ENCODE measurements at regions not wholly inside any gene's neighbourhood (a gene's known extent, or its start where the extent isn't known, plus 50 kb on each side); places are given as distances from the start of the nearest gene placed in this dataset.

DNA sequence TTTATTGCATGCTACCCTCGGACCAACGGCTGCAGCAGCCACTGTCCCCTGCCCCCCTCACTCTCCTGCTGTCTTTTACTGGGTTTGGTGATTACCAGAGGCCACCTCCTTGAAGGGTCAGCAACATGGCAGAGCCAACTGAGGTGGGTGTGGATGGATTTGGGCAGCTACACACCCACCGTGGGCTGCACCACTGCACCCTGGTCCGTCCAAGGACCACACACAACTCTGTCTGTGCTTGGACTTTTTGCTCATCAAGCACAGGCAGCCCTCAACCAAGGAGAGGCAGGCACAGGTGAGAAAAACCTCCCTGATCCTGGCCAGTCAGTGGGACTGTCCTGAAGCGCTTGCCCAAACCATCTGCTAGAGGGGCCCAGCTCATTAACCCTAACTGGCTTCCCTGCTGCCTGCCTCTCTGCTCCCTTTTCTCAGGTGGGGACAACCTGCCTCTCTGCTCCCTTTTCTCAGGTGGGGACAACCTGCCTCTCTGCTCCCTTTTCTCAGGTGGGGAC, 239.5 kb upstream of the PITRM1 start:
- DNase-seq (ENCODE audit: extremely low read depth, low read depth) = no peak
- TF ChIP-seq, protein P1, sequence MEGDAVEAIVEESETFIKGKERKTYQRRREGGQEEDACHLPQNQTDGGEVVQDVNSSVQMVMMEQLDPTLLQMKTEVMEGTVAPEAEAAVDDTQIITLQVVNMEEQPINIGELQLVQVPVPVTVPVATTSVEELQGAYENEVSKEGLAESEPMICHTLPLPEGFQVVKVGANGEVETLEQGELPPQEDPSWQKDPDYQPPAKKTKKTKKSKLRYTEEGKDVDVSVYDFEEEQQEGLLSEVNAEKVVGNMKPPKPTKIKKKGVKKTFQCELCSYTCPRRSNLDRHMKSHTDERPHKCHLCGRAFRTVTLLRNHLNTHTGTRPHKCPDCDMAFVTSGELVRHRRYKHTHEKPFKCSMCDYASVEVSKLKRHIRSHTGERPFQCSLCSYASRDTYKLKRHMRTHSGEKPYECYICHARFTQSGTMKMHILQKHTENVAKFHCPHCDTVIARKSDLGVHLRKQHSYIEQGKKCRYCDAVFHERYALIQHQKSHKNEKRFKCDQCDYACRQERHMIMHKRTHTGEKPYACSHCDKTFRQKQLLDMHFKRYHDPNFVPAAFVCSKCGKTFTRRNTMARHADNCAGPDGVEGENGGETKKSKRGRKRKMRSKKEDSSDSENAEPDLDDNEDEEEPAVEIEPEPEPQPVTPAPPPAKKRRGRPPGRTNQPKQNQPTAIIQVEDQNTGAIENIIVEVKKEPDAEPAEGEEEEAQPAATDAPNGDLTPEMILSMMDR (IDR thresholded peaks at IDR 0.05; ENCODE audit: low read depth, low read length) = no peak

DNA sequence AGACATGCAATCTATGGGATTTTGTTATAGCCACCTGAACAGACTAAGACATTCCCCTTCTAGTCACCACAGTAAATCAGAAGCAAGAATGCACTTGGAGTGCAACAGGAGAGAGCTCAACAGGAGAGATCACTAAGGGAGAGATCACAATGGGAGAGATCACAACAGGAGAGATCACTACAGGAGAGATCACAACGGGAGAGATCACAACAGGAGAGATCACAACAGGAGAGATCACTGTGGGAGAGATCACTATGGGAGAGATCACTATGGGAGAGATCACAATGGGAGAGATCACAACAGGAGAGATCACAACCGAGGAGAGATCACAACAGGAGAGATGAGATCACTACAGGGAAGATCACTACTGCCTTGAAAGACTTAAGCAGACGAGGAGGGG, 238.5 kb upstream of the PITRM1 start:
- no peak for DNase-seq (ENCODE audit: extremely low read depth, low read depth)
- TF ChIP-seq, protein P1 (IDR thresholded peaks at IDR 0.05; ENCODE audit: low read depth, low read length) = no peak

DNA sequence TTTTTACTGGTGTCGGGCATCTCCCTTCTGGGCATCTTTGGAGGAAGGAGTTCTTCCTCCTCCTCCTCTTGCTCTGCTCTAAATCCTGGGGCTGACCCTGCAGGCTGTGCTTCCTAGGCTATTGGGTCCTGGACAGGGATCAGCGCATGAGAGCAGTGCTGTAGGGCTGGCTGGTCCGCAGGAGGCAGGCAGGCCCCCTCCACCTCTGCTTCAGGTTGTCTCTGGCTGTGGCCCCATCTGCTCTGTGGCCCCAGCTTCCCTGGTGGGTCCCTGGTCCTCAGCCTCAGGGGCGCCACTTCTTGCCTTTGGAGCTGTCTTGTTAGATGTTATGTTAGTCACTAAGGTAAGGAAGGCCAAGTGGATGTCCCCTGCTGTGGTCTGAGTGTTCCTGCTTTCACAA, 237.3 kb upstream of the PITRM1 start:
- TF ChIP-seq, protein P1 (IDR thresholded peaks at IDR 0.05; ENCODE audit: low read depth, low read length) = no peak
- DNase-seq (ENCODE audit: extremely low read depth, low read depth) = no peak

DNA sequence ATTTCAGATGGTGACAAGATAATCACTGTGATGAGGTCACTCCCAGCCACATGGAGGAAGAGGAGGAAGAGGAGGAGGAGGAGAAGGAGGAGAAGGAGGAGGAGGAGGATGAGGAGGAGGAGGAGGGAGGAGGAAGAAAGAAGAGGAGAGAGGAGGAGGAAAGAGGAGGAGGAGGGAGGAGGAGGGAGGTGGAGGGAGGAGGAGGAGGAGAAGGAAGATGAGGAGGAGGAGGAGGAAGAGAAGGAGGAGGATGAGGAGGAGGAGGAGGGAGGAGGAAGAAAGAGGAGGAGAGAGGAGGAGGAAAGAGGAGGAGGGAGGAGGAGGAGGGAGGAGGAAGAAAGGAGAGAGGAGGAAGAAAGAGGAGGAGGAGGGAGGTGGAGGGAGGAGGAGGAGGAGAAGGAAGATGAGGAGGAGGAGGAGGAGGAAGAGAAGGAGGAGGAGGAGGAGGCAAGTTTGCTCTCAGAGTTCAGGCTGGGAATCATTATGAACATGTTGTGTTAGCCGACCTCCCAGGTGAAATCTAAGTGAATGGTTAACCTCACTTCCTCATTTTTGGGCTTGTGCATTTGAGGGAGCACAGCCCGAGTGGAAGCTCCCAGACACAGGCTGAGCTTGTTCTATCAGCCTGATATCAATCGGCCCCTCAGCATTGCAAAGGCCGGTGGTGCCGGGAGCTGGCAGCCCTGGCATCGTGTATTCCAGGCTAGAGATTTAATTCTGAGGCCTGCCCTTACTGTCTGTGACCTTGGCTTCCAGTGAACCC, 236.2 kb upstream of the PITRM1 start:
- TF ChIP-seq, protein P1 (IDR thresholded peaks at IDR 0.05; ENCODE audit: low read depth, low read length) = no peak
- DNase-seq (ENCODE audit: extremely low read depth, low read depth) = no peak

DNA sequence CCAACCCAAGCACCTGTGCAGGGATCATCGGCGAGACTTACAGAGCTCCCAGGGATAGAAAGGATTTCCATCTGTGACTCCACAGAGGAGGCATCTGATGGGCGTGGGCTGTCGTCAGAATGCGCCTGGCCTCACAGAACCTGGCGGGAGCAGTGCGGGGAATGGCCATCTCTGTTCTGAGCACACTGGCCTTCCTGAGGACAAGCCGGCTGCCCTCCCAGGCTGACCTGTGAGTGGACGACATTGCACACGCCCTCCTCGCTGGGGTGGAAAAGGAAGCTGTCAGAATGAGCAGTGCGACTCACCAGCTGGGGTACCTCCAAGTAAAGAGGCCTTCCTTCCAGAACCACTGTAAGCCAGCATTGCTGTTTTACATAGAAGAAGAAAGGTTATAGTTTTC, 234.6 kb upstream of the PITRM1 start:
- TF ChIP-seq, protein P1 (IDR thresholded peaks at IDR 0.05; ENCODE audit: low read depth, low read length) = no peak
- DNase-seq (ENCODE audit: extremely low read depth, low read depth) = no peak

DNA sequence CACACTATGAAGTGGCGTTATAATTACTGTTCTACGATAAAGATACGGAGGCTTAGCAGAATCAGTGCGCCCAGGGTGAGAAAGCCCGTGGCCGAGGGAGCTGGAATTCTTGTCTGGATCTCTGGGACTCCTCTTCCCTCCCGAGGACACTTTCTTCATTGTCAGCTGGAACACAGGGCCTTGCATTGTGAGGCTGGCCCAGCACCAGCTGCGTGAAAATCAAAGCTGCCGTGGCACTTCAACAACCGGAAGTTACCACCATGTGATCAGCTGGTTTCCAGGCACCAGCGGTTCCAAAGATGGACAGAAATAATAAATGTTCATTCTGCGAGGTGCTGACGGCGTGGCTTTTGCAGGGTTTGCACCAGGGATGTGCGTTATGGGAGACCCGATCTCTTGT, 234.0 kb upstream of the PITRM1 start:
- DNase-seq (ENCODE audit: extremely low read depth, low read depth) = no peak
- TF ChIP-seq, protein P1 (IDR thresholded peaks at IDR 0.05; ENCODE audit: low read depth, low read length) = no peak

DNA sequence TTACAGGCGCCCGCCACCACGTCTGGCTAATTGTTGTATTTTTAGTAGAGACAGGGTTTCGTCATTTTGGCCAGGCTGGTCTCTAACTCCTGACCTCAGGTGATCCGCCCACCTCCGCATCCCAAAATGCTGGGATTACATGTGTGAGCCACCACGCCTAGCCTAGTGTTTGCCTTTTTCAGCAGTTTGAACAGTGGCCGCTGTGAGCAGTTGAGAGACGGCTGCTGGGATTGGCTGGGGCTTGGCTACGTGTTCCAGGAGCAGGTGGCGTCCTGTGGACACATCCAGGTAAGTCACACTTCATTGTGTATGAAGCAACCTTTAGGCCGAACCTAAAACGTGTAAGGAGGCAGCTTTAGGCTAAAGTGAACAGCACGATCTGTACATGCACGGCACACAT, 231.8 kb upstream of the PITRM1 start:
- no peak for DNase-seq (ENCODE audit: extremely low read depth, low read depth)
- TF ChIP-seq, protein P1 (IDR thresholded peaks at IDR 0.05; ENCODE audit: low read depth, low read length) = no peak
